H7 (cell line): ENCODE measurements at regions not wholly inside any gene's neighbourhood (a gene's known extent, or its start where the extent isn't known, plus 50 kb on each side); places are given as distances from the start of the nearest gene placed in this dataset.

Experiments
- DNase-seq: peaks from one replicate; pipeline ENCODE4 v3.0.0; 2012
- H3K27me3 ChIP-seq: 2 replicates; pipeline ENCODE4 v1.6.0; 2011; ENCODE audit warnings: mild to moderate bottlenecking, low read length; ENCODE audit not compliant: control insufficient read depth, insufficient read depth
- H3K36me3 ChIP-seq: replicated peaks from 2 replicates; pipeline ENCODE4 v1.5.1; 2011; ENCODE audit warnings: low read length; ENCODE audit not compliant: control insufficient read depth, insufficient read depth
- H3K4me3 ChIP-seq: 2 replicates; pipeline ENCODE4 v1.5.1; 2011; ENCODE audit warnings: low read depth, mild to moderate bottlenecking, control low read depth, low read length, moderate library complexity; ENCODE audit not compliant: insufficient read depth

- Histone ChIP-seq H3K4me3 (no peak overlapping the region), H3K36me3 (no peaks in the 10 kb centered on the region), H3K27me3 (no peaks in the 10 kb centered on the region; the same call in 1 of the 2 replicates)
- no peak for DNase-seq
These were observed 187.8 kb downstream of the SNX19 start for GRCh38 chr11:130728185-130729180.

GRCh38 chr11:130729193-130729592 is 187.1 kb downstream of the SNX19 start:
- DNase-seq = no peak
- no peak overlapping the region for H3K4me3 ChIP-seq
- H3K36me3 ChIP-seq = no peaks in the 10 kb centered on the region
- H3K27me3 ChIP-seq = no peaks in the 10 kb centered on the region; the same call in 1 of the 2 replicates

DNA sequence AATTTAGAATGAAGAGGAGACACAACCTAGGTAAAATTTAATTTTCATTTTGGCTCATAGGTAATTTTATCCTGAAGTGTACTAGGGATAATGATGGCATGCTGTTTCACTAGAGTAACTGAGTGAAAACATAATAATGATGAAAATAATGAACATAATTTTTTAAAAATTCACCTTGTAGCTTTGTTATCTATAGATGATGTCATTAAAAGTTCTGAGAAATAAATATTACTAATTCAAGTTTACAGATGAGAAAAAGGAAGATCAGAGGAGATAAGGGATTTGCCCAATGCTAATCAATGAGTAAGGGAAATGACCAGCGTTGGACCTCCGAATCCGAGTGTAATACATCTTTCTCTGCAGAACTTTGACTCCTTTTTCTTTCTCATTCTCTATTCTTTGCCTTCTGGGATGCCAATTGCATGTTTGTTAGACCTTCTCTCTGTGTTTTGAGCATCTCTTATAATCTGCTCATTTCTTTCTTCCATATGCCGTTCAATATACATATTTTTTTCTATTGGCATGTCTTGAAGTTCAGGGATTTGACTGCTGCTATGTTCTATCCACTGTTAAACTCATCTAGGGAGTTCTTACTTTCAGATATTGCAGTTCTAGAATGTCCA is 186.5 kb downstream of the SNX19 start:
- Histone ChIP-seq H3K27me3 (no peaks in the 10 kb centered on the region; the same call in 1 of the 2 replicates), H3K36me3 (no peaks in the 10 kb centered on the region), H3K4me3 (no peak overlapping the region)
- no peak for DNase-seq

DNA sequence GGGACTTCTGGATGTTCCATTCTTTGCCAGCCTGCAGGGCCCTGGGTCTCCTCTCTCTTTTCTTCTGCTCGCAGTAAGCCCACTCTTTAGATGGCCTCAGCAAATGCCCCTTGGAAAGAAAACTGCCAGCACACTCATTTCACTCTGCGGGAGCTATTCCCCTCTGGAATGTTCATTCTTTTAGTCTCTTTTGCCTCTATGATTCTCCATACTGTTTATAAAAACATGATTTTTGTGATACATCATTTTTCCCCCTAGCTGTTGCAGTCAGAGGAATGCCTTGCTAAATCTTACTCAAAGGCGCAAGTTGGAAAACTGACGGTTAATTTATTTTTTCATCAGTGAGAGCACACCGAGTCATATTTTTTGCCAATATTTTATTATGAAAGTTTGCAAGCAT is 184.9 kb downstream of the SNX19 start:
- DNase-seq = no peak
- H3K27me3 ChIP-seq = no peaks in the 10 kb centered on the region; the same call in 1 of the 2 replicates

GRCh38 chr11:130732476-130732875 is 183.8 kb downstream of the SNX19 start:
- DNase-seq = no peak
- no peaks in the 10 kb centered on the region; the same call in 1 of the 2 replicates for H3K27me3 ChIP-seq
- no peak overlapping the region for H3K4me3 ChIP-seq
- H3K36me3 ChIP-seq = no peaks in the 10 kb centered on the region

More for the DNA sequence above, 184.9 kb downstream of the SNX19 start:
- Histone ChIP-seq H3K4me3 (no peak overlapping the region), H3K36me3 (no peaks in the 10 kb centered on the region)

GRCh38 chr11:130737041-130737830 is 179.0 kb downstream of the SNX19 start:
- no peak for DNase-seq
- Histone ChIP-seq H3K27me3 (no peaks in the 10 kb centered on the region), H3K4me3 (no peak overlapping the region), H3K36me3 (no peaks in the 10 kb centered on the region)

- H3K27me3 ChIP-seq = no peaks in the 10 kb centered on the region
- no peak overlapping the region for H3K4me3 ChIP-seq
- peaks cover 1% of the 10 kb centered on the region; the same call in 1 of the 2 replicates for H3K36me3 ChIP-seq
- DNase-seq = no peak
These were observed 178.3 kb downstream of the SNX19 start for GRCh38 chr11:130737866-130738431.

- DNase-seq = no peak
- Histone ChIP-seq H3K27me3 (no peaks in the 10 kb centered on the region), H3K4me3 (no peak overlapping the region), H3K36me3 (peaks cover 1% of the 10 kb centered on the region; the same call in 1 of the 2 replicates)
These were observed 177.7 kb downstream of the SNX19 start for GRCh38 chr11:130738611-130739010.

DNA sequence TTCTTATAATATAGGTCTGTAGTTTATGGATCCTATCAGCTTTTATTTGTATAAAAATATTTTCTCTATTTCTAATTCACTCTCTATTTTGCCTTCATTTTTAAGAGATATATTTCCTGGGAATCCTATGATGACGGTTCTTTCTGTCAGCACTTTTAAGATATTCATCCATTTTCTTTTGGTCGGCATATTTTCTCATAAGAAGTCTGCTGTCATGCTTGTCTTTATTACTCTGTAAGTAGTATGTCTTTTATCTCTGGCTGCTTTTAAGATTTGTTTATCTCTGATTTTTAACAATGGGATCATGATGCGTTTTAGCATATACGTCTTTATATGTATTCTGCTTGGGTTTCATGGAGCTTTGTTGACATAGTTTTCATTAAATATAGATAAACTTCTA is 175.5 kb downstream of the SNX19 start:
- Histone ChIP-seq H3K27me3 (no peaks in the 10 kb centered on the region), H3K36me3 (peaks cover 1% of the 10 kb centered on the region; the same call in 1 of the 2 replicates), H3K4me3 (no peak overlapping the region)
- no peak for DNase-seq

DNA sequence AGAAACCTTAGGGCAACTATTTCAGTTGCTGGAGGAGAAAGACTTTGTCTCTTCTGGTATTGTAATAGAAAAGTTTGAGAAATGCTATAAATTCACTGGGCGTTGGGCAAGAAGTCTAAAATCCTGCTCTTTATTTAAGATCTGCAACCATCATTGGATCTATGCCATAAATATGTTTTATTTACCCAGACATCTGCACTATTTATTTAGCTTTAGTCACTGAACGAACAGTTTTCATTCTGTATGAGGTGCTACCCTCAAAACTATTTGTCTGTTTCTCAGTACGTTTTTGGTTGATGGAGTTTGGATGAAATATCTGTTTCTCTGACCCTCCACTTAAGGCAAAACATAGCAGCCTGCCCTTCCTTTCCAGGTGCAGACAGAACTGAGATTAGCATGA is 171.5 kb downstream of the SNX19 start:
- no peak for DNase-seq
- Histone ChIP-seq H3K36me3 (peaks cover 1% of the 10 kb centered on the region; the same call in 1 of the 2 replicates), H3K27me3 (no peaks in the 10 kb centered on the region), H3K4me3 (no peak overlapping the region)

- Histone ChIP-seq H3K27me3 (no peaks in the 10 kb centered on the region), H3K4me3 (no peak overlapping the region), H3K36me3 (no peaks in the 10 kb centered on the region)
- DNase-seq = no peak
These were observed 167.1 kb downstream of the SNX19 start for GRCh38 chr11:130749216-130749615.

- no peaks in the 10 kb centered on the region for H3K27me3 ChIP-seq
- DNase-seq = peak; percentile 36
- no peaks in the 10 kb centered on the region for H3K36me3 ChIP-seq
- H3K4me3 ChIP-seq = no peak overlapping the region
These were observed 155.7 kb downstream of the SNX19 start for GRCh38 chr11:130760515-130761125.

DNA sequence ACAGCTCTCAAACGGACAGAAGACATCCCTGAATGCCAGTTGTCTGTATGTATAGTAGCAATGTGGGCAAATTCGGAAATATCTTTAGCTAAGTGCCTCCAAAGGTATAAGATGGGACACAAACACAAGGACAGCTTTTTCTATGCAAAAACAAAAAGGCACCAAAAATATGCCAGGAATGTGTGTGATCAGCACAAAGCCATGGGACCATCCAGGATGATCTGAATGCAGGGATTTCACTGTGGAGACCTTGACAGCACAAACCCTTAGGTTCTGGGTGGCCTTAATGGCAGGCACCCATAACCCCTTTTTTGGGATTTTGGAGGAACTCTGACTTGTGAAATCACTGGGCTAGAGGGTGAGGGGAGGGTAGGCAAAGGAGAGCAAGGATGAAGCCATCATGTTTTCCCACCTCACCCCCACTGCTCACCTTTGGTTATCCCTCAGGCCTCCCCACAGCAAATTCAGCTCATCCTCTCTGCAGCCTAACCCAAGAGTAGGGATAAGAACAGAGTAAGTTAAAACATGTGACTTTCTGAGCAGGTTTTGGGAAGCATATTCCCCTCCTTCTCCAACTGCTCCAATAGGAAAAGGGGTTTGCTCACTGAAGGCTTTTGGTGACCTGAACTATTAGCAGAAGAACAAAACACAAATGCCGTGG is 154.6 kb downstream of the SNX19 start:
- Histone ChIP-seq H3K4me3 (no peak overlapping the region), H3K36me3 (no peaks in the 10 kb centered on the region), H3K27me3 (no peaks in the 10 kb centered on the region)
- peak; percentile 30 for DNase-seq
